HG03460 (cell line): ENCODE measurements at regions not wholly inside any gene's neighbourhood (a gene's known extent, or its start where the extent isn't known, plus 50 kb on each side); places are given as distances from the start of the nearest gene placed in this dataset.

Experiments used
- ATAC-seq: cut with Tn5 transposase; IDR thresholded peaks from one replicate; pipeline ENCODE4 v1.9.1; 2021; ENCODE audit not compliant: unreplicated experiment

DNA sequence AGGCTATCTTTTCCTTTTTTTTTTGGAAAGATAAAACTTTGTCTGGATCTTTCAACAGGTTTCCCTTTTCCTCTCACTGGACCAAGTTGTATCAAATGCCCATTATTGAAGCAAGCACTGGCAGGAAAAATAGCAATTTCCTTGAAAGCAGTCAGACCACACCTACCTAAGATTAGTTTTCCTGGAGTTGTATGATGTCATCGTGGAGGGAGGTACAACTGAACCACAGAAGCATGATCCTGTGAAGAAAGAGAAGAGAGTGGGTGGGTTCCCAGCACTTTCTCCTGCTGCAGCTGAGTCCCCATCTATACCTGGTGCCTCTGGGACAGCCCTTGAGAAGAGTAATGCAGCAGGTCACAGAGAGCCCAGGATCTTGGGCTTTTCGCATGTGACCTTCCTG lies 63.6 kb upstream of the ERCC4 start:
- ATAC-seq: no peak

DNA sequence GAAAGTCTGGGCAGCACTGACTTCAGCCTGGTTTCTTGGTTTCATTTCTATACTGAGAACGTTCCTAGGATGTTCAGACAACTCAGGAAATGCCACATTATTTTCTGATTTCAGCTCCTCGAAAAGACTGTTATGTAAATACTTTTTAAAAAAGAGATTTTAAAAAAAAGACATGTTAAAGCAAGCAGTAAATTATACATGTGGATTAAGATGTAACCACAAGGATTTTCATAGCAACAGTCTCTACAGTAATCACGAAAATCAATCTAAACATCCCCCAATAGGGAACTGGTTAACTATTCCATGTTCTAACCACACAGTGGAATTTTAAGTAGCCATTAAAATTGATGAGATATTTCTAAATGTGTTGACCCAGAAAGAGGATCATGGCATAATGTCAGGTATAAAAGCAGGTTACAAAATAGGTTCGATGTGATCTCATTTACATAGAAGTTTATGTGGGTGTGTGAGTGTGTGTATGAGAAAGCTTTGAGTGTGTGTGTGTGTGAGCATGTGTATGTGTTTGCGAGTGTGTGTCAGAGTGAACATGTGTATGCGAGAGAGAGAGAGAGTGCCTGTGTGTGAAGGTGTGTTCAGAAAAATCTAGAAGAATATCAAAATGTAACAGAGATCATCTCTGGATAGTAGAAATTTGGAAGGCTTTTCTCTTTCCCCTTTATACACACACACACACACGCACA lies 63.0 kb upstream of the ERCC4 start:
- no peak for ATAC-seq

DNA sequence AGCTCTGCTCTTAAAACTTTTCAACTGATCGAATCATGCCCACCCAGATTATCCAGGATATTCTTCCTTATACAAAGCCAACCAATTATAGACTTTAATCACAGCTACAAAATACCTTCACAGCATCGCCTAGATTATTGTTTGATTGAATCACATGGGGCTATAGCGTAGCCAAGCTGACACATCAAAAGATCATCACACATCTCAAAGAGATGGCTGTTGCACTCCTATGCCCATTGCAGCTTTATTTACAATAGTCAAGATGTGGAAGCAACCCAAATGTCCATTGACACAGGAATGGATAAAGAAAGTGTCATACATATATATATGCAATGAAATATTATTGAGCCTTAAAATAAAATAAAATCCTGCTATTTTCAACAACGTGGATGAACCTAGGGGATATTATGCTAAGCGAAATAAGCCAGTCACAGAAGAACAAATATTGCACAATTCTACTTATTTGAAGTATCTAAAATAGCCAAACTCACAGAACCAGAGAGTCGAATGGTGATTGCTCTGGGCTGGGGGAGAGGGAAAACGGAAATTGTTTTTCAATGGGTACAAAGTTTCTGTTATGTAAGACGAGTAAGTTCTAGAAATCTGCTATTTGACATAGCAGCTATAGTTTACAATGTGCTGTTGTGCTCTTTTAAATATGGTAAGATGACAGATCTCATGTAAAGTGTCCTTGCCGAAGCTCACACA lies 60.9 kb upstream of the ERCC4 start:
- ATAC-seq: no peak

DNA sequence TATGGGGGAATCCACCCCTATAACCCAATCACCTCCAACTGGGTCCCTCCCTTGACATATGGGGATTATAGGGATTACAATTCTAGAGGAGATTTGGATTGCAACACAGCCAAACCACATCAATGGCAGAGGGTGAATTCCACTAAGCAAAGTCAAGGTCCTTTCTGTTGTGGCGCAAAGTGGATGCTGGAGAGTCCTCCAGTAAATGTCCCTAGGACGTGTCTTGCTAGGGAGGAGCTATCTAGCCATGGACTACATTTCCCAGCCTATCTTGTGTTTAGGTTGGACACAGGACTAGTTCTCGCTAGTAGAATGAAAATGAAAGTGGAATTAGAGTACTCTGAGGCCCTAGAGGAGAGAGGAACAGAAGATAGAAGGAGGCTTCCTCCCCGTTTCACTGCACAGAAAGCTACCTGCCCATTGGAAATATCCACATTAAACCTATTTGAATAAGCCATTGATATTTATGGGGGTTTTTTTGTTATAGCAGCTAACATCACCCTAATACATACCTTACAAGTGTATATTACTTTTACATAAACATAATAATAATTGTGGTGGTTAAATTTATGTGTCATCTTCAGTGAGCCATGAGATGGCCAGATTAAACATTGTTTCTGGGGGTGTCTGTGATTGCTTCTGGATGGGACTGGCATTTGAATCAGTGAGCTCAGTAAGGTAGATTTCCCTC lies 56.7 kb upstream of the ERCC4 start:
- no peak for ATAC-seq

DNA sequence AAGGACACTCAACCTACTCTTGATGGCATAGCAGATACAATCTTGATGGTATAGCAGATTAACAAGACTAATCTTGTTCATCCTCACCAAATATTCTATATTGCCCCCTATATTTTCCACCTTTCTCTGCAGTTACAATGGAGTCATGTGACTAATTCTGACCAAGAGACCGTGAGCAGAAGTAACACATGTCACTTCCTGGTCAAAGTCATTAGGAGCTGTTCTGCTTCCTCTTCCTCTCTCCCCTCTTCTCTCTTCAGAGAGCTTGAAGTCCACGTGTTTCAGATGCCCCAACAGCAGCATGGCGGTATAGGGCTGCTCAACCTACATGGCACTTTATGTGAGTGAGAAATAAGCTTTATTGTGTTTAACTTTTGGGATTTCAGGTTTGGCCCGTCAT lies 55.3 kb upstream of the ERCC4 start:
- no peak for ATAC-seq

DNA sequence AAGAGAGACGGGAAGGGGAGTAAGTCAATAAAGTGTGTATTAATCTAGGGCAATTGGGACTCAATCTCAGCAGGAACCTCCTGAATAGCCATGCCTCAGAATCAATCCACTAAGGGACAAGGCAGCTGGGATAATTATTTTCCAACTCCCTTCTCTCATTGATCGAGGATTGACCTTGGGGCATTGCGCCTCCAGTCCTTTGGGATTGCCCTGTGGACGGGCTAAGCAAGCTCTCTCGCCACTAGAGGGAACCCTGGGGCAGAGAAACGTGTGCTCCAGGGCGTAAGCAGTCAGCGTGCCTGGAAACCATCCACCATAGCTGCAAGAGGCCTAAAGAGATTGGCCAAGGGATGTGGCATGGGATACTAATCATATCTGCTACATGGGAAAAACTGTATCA lies 53.9 kb upstream of the ERCC4 start:
- ATAC-seq: no peak
